ENCODE measurements at regions not wholly inside any gene's neighbourhood (a gene's known extent, or its start where the extent isn't known, plus 50 kb on each side); places are given as distances from the start of the nearest gene placed in this dataset.
"Not testable (repeated sequence)": the region's sequence is repeated elsewhere in the genome, so short reads cannot be mapped to it uniquely, and the experiment has no call there.

GRCh38 chr6:76892542-76892941, 570.7 kb downstream of the HTR1B start:
- CTCF ChIA-PET, result no interaction called here

GRCh38 chr6:76888351-76888750, 574.9 kb downstream of the HTR1B start:
- no peak for TF ChIP-seq CTCF (IDR thresholded peaks at IDR 0.05; ENCODE audit: control extremely low read depth, extremely low read depth, low read depth, missing control alignments)
- DNase-seq (ENCODE audit: extremely low spot score), result no peak
- ChIA-PET POLR2A (no interaction called here), CTCF (interaction anchor here (1.8 kb wide), 1 partner anchor 27 kb away, joined by 4 read pairs; no protein-coding TSS in a partner anchor)

More at GRCh38 chr6:76892542-76892941, 570.7 kb downstream of the HTR1B start:
- TF ChIP-seq CTCF (IDR thresholded peaks at IDR 0.05; ENCODE audit: control extremely low read depth, extremely low read depth, low read depth, missing control alignments), result no peak
- no peak for DNase-seq (ENCODE audit: extremely low spot score)
- POLR2A ChIA-PET, result no interaction called here

GRCh38 chr6:76886900-76887299, 576.4 kb downstream of the HTR1B start:
- POLR2A ChIA-PET, result no interaction called here
- no peak for DNase-seq (ENCODE audit: extremely low spot score)
- TF ChIP-seq CTCF (IDR thresholded peaks at IDR 0.05; ENCODE audit: control extremely low read depth, extremely low read depth, low read depth, missing control alignments), result no peak
- CTCF ChIA-PET, result interaction anchor here (1.8 kb wide), 1 partner anchor 26 kb away, joined by 4 read pairs; no protein-coding TSS in a partner anchor

- no peak for TF ChIP-seq CTCF (IDR thresholded peaks at IDR 0.05; ENCODE audit: control extremely low read depth, extremely low read depth, low read depth, missing control alignments)
- ChIA-PET CTCF (interaction anchor here (1.9 kb wide), 1 partner anchor 24 kb away, joined by 4 read pairs; no protein-coding TSS in a partner anchor), POLR2A (no interaction called here)
- no peak for DNase-seq (ENCODE audit: extremely low spot score)
These were observed 577.4 kb downstream of the HTR1B start for GRCh38 chr6:76885861-76886301.

- ChIA-PET CTCF (interaction anchor here (1.3 kb wide), 1 partner anchor 947 kb away, joined by 3 read pairs; no protein-coding TSS in a partner anchor), POLR2A (no interaction called here)
- no peak for DNase-seq (ENCODE audit: extremely low spot score)
- no peak for TF ChIP-seq CTCF (IDR thresholded peaks at IDR 0.05; ENCODE audit: control extremely low read depth, extremely low read depth, low read depth, missing control alignments)
These were observed 581.9 kb downstream of the HTR1B start for GRCh38 chr6:76881414-76881813.

GRCh38 chr6:76876922-76877553, 586.3 kb downstream of the HTR1B start:
- ChIA-PET CTCF (interaction anchor here (1.3 kb wide), 1 partner anchor 16 kb away, joined by 4 read pairs; no protein-coding TSS in a partner anchor), POLR2A (no interaction called here)
- TF ChIP-seq CTCF (IDR thresholded peaks at IDR 0.05; ENCODE audit: control extremely low read depth, extremely low read depth, low read depth, missing control alignments), result peak; percentile 49
- DNase-seq (ENCODE audit: extremely low spot score), result no peak

GRCh38 chr6:76876430-76876829, 586.9 kb downstream of the HTR1B start:
- DNase-seq (ENCODE audit: extremely low spot score); POLR2A ChIA-PET; CTCF ChIA-PET: not testable (repeated sequence)
